RWPE1 (cell line): ENCODE measurements at regions not wholly inside any gene's neighbourhood (a gene's known extent, or its start where the extent isn't known, plus 50 kb on each side); places are given as distances from the start of the nearest gene placed in this dataset.

Source experiments
- CTCF ChIA-PET: fragments of 350-600 bp; sonication (Branson Sonifier 250); formaldehyde crosslinking; extraction: SDS; loops from one replicate; lab custom pipeline; 2021; lab: Yijun Ruan, JAX
- POLR2A ChIA-PET: fragments of 400-600 bp; formaldehyde crosslinking; extraction: SDS; loops from one replicate; lab custom pipeline; 2020; ENCODE audit warnings: antibody characterized with exemption; ENCODE audit not compliant: low non-redundant PET; lab: Yijun Ruan, JAX
- DNase-seq: peaks from one replicate; pipeline ENCODE4 v3.0.0; 2012; ENCODE audit warnings: low spot score
- H3K27ac ChIP-seq: fragments of 450-650 bp; 2 replicates; pipeline ENCODE4 v1.5.1; 2017
- TF ChIP-seq, protein P1 (sequence below): fragments of 450-650 bp; conservative IDR thresholded peaks from 2 replicates; pipeline ENCODE4 v1.5.1; 2017; ENCODE audit warnings: low read depth, mild to moderate bottlenecking

DNA sequence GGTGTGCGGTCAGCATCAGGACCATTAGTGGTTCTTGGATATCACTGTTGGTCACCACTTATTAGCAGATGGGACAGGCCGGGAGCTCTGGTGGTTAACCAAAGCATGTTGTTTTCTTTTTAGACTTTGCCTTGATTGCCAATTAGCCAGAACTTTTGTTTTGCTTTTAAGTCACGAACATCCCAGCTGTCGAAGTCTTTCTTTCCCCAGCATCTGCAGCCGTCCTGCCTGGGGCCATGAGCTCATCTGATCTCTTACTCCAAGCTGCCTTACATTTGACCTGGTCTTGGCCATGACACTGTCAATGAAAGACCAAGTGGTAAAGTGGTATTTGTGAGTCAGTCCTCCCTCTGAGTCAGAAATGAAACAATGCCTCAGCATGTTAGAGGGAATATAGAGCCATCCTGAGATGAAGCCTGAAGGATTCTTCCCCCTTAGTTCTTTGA, 53.9 kb upstream of the CREB5 start:
- POLR2A ChIA-PET = no interaction called here
- peak; percentile 80 for DNase-seq
- TF ChIP-seq, protein P1, sequence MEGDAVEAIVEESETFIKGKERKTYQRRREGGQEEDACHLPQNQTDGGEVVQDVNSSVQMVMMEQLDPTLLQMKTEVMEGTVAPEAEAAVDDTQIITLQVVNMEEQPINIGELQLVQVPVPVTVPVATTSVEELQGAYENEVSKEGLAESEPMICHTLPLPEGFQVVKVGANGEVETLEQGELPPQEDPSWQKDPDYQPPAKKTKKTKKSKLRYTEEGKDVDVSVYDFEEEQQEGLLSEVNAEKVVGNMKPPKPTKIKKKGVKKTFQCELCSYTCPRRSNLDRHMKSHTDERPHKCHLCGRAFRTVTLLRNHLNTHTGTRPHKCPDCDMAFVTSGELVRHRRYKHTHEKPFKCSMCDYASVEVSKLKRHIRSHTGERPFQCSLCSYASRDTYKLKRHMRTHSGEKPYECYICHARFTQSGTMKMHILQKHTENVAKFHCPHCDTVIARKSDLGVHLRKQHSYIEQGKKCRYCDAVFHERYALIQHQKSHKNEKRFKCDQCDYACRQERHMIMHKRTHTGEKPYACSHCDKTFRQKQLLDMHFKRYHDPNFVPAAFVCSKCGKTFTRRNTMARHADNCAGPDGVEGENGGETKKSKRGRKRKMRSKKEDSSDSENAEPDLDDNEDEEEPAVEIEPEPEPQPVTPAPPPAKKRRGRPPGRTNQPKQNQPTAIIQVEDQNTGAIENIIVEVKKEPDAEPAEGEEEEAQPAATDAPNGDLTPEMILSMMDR = no peak
- H3K27ac ChIP-seq = peak overlapping the region; percentile 80
- CTCF ChIA-PET = interaction anchor here (1.0 kb wide), 1 partner anchor 59 kb away, joined by 4 read pairs; no protein-coding TSS in a partner anchor

- ChIA-PET POLR2A (no interaction called here), CTCF (no interaction called here)
- no peak overlapping the region for H3K27ac ChIP-seq
- no peak for DNase-seq
- TF ChIP-seq, protein P1 = no peak
These were observed 51.6 kb upstream of the CREB5 start for GRCh38 chr7:28360739-28361138.

- TF ChIP-seq, protein P1 = no peak
- POLR2A ChIA-PET = no interaction called here
- no peak for DNase-seq
- CTCF ChIA-PET = no interaction called here
- no peak overlapping the region for H3K27ac ChIP-seq
These were observed 50.8 kb upstream of the CREB5 start for GRCh38 chr7:28361551-28361950.

- ChIA-PET POLR2A (no interaction called here), CTCF (no interaction called here)
- no peak for DNase-seq
- no peak overlapping the region for H3K27ac ChIP-seq
- TF ChIP-seq, protein P1 = no peak
These were observed 50.1 kb upstream of the CREB5 start for GRCh38 chr7:28362182-28362581.
